K562 (cell line): ENCODE measurements at regions not wholly inside any gene's neighbourhood (a gene's known extent, or its start where the extent isn't known, plus 50 kb on each side); places are given as distances from the start of the nearest gene placed in this dataset.

Experiments
- CREB1 ChIP-seq, 2 experiments: sonication (generic) in 1 of 2; formaldehyde crosslinking in 1 of 2; IDR thresholded peaks; 2 replicates each; pipeline versions ENCODE4 v1.6.1 to v1.8.0; 2012 to 2022; ENCODE audit warnings: inconsistent platforms in 1 of 2, mild to moderate bottlenecking in 1 of 2, missing genetic modification reagents in 1 of 2, moderate library complexity in 1 of 2
- TBP ChIP-seq: optimal IDR thresholded peaks from 2 replicates; pipeline ENCODE3; 2011; ENCODE audit warnings: low read depth, low read length, improper control_type of control experiment
- TF ChIP-seq, protein P1 (sequence below): sonication (generic); formaldehyde crosslinking; IDR thresholded peaks from 2 replicates; pipeline ENCODE4 v1.8.1; 2023; ENCODE audit warnings: mild to moderate bottlenecking, missing genetic modification reagents

GRCh38 chr14:88955455-88955854 lies 131.0 kb downstream of the TTC8 start:
- no peak for TF ChIP-seq TBP
- no peak for TF ChIP-seq CREB1 (IDR thresholded peaks at IDR 0.05)
- TF ChIP-seq CREB1 (CRISPR knock-in tag; IDR thresholded peaks at IDR 0.05) = no peak
- TF ChIP-seq, protein P1, sequence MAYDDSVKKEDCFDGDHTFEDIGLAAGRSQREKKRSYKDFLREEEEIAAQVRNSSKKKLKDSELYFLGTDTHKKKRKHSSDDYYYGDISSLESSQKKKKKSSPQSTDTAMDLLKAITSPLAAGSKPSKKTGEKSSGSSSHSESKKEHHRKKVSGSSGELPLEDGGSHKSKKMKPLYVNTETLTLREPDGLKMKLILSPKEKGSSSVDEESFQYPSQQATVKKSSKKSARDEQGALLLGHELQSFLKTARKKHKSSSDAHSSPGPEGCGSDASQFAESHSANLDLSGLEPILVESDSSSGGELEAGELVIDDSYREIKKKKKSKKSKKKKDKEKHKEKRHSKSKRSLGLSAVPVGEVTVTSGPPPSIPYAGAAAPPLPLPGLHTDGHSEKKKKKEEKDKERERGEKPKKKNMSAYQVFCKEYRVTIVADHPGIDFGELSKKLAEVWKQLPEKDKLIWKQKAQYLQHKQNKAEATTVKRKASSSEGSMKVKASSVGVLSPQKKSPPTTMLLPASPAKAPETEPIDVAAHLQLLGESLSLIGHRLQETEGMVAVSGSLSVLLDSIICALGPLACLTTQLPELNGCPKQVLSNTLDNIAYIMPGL (CRISPR knock-in tag) = no peak
